CD4-positive, alpha-beta T cell treated with Interleukin-12 subunit alpha and Interleukin-12 subunit beta, for 1 hour (primary cell): ENCODE measurements at regions not wholly inside any gene's neighbourhood (a gene's known extent, or its start where the extent isn't known, plus 50 kb on each side); places are given as distances from the start of the nearest gene placed in this dataset.

Experiments
- DNase-seq: peaks from one replicate; pipeline ENCODE4 v3.0.0-alpha.2; 2020

DNA sequence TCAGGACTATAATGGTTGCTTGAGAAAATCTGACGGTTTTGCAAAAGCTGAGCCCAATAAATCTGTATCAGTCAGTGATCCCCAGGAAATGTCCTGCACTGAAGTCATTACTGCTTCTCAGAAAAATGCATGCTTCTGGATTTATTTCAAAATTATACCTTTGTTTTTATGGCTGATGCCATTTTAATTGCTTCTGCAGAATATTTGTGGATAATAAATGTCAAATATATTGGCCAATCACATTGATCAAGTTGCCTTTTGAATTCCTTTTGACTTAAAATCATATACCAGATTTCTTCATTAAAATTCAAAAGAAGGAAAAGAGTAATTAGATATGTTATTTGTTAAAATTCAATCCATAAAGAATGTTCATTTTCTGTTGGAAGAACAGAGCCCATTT, 842.9 kb upstream of the ADGRL4 start:
- no peak for DNase-seq

DNA sequence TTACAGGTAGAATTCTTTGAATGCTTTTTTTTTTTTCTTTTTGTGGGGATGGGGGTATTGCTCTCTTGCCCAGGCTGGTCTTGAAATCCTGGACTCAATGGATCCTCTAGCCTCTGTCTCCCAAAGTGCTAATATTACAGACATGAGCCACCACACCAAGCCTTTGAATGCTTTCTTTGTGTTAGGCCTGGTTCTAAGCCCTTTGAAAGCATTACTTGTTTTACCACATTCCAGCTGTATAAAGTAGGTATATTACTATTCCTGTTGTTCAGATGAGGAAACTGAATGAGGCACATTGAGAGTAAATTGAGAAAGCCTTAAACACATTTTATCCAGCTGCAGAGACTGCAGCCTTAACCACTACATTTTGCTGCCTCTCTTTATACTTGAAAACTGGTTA, 841.8 kb upstream of the ADGRL4 start:
- no peak for DNase-seq

- DNase-seq, result no peak
Observed at GRCh38 chr1:79847700-79848099, 841.2 kb upstream of the ADGRL4 start.

DNA sequence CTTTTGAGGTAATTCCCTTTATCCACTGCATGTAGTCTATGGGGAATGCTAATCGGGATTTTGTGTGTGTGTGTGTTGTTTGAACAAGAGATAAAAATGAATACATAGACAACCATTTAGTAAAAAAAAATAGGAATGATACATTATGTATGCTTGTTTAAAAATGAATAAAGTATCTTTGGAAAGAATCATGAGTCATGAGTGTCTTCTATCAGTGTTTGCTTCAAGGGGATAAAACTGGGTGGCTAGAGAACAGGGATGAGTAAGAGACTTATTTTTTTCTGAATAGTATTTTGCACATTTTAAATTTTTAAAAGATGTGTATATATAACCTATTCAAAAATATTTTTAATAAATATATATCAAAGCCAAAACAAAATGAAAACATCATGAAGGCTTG, 839.4 kb upstream of the ADGRL4 start:
- no peak for DNase-seq

GRCh38 chr1:79842811-79843210, 836.3 kb upstream of the ADGRL4 start:
- no peak for DNase-seq

- DNase-seq, result no peak
Observed at GRCh38 chr1:79839882-79840281, 833.4 kb upstream of the ADGRL4 start.

DNA sequence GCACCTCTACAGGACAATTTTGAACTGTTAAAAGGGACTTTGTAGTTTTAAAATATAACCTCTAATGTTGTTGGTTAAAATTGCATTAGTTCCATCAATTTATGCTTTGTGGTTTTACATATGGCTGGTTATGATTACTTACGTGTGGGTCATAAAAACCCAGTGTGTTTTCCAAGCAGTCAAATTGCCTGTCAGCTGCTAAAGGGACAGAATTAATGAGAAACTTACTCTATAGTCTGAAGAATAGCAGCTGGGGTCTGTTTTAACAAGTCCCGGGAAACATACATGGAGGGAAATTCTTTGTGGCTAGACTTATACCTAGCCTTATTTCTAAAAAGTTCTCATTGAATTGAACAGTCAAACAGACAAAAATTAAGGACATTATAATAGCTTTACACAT, 820.9 kb upstream of the ADGRL4 start:
- DNase-seq, result no peak

DNA sequence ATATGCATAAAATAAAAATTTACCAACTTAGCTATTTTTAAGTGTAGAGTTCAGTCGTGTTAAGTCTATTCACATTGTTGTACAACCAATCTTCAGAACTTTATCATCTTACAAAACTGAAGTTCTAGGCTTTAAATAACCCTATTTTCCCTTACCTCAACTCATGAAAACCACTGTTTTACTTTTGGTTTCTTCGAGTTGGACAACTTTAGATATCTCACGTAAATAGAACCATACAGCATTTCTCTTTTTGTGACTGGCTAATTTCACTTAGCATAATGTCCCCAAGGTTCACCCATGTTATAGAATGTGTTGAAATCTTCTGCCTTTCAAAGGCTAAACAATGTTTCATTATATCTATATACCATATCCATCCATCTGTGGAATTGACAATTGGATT, 819.0 kb upstream of the ADGRL4 start:
- DNase-seq, result no peak

GRCh38 chr1:79822053-79822452, 815.5 kb upstream of the ADGRL4 start:
- DNase-seq, result no peak

- DNase-seq, result no peak
Observed at GRCh38 chr1:79819140-79819539, 812.6 kb upstream of the ADGRL4 start.

DNA sequence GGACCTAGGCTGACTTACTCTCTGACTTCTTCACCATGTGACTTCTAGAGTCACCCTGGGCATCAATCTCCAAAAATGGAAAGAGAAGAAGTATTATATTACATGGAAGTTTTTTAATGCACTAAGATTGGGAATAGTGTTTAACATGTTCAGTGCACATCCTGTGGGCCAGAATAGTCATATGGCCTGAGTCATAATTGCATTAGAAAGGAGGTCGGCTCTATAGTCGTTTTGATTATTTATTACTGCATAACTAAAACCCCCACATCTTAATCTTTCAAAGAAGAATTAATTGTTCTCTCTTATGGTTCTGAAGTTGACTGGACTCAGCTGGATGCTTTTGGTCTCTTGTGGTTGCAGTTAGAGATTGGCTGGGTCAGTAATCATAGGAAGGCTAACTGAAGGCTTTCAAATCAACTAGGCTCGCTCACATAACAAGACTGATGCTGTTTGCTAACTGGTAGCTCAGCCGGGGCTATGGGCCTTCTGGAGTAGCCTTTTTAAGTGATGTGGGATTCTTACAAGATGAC, 810.6 kb upstream of the ADGRL4 start:
- no peak for DNase-seq

DNA sequence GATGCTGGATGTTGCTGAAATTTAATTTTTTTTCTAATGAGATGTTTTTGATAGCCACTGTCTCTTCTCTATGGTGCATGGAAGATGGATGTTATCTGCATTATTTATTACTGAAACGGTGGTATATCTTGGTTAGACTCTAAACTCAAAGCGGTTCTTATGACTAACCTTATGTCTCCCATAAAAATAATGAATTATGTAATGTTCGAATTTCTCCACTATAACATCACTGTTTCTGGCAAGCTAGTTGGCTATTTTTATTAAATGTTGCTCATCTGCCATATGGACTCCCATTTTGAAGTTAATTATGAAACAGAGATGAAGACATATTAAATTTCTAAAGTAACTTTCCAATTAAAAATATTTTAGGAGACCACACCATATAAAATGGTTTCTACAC, 808.6 kb upstream of the ADGRL4 start:
- no peak for DNase-seq

DNA sequence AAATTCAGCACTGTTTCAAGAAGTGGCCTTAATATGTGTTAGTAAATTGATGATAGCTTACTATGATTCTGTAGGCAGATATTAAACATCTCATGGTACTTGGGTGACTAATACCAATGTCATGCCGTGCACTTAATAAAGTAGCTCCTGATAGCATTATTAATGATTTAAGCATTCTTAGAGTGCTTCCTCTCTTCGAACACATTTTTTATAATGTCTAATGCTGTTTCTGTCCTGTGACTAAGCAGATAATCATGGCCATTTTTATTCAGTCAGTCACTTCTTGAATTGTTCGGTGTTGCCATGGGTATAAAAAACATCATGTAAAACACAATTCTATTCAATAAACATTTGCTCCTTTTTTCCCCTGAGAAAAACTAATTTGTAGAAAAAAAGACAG, 804.6 kb upstream of the ADGRL4 start:
- DNase-seq, result no peak

DNA sequence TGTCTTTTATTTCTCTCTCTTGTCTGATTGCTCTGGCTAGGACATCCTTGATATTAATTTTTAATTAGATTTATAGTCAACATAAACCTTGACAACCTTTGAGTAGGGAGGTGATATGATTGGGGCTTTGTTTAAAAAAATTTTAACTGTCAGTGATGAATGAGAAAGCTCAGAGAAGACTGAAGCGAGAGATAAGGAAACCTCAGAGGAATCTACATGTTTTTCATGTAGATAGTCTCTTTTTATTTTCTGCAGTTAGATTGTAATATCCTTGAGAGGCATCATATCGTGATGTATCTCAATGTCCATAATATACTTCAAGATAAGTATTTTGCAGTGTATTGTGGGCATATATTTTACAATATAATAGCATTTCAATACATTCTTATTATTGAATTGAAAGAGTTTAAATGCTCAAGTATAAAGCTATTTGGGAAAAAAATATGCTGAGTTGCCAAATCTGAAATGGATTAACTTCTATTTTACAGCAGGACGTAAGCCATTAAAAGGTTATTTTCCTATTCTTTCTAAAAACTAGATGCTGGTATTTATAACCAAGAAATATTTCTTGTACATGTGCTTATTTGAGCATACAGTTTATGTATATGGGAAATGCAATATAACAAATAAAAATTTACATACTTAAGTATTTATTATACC, 802.4 kb upstream of the ADGRL4 start:
- DNase-seq, result no peak

- no peak for DNase-seq
Observed at GRCh38 chr1:79807816-79808215, 801.3 kb upstream of the ADGRL4 start.

GRCh38 chr1:79797487-79797886, 791.0 kb upstream of the ADGRL4 start:
- no peak for DNase-seq

GRCh38 chr1:79796434-79796833, 789.9 kb upstream of the ADGRL4 start:
- DNase-seq, result no peak

GRCh38 chr1:79792219-79792930, 785.8 kb upstream of the ADGRL4 start:
- DNase-seq, result no peak

GRCh38 chr1:79791488-79792218, 785.1 kb upstream of the ADGRL4 start:
- no peak for DNase-seq

- DNase-seq, result no peak
Observed at GRCh38 chr1:79790950-79791349, 784.4 kb upstream of the ADGRL4 start.

GRCh38 chr1:79787631-79788030, 781.1 kb upstream of the ADGRL4 start:
- DNase-seq, result no peak

- DNase-seq, result no peak
Observed at GRCh38 chr1:79785964-79786363, 779.4 kb upstream of the ADGRL4 start.

DNA sequence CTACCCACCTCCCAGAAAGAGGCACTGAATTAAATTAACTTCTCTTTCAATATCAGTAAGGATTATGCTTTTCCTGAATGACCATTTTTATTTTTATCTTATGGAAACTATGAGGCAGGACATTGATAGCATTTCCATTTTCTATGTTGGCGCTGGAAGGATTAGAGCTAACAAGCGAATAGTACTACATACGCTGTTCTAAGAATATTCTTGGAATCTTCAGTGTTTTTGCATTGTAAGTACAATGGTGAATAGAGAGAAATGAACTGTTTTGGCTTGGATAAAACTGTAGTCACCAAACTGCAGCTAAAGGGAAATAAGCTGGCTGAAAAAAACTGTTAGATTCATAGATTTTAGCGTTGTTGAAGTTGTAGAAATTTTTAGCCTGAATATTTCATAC, 779.0 kb upstream of the ADGRL4 start:
- DNase-seq, result no peak

DNA sequence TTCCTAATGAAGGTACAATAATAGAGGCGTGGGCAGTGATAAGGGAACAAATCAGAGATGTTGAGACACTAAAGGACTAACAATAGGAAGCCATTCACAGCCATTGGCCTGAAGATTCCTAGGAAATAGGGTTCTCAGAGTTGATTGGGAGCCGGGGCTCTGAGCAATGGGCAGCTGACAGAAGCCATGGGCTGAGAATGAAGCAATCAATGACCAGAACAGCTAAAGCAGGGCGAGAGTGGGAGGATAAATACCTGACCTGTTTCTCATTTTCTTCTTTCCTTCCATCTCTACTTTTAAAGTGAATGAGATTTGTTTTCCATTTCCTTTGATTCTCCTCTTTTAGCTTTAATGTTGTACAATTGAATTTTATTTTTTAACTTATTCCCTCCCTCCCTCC, 774.7 kb upstream of the ADGRL4 start:
- no peak for DNase-seq
